ENCODE measurements at regions not wholly inside any gene's neighbourhood (a gene's known extent, or its start where the extent isn't known, plus 50 kb on each side); places are given as distances from the start of the nearest gene placed in this dataset.
"Not testable (repeated sequence)": the region's sequence is repeated elsewhere in the genome, so short reads cannot be mapped to it uniquely, and the experiment has no call there.

DNA sequence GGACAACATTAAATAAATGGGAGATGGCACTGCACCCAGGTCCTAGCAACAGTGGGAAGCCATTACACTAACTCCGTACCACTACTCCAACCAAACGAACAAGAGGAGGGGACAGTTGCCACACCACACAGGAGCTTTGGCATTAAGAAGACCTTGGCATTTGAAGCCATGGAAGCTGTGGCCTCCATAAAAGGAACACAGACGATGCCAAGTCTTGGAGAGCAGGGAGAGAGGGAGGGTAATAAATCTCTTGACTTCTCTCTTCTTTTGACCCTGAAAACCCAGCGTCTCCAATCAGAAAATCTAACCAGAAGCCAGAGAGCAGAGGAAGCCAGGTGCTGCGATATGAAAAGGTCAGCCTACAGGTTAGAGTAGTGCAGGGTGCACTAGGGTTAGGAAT is 338.8 kb upstream of the TMEM132C start:
- DNase-seq (ENCODE audit: low read depth in 2 of 2): no peak

DNA sequence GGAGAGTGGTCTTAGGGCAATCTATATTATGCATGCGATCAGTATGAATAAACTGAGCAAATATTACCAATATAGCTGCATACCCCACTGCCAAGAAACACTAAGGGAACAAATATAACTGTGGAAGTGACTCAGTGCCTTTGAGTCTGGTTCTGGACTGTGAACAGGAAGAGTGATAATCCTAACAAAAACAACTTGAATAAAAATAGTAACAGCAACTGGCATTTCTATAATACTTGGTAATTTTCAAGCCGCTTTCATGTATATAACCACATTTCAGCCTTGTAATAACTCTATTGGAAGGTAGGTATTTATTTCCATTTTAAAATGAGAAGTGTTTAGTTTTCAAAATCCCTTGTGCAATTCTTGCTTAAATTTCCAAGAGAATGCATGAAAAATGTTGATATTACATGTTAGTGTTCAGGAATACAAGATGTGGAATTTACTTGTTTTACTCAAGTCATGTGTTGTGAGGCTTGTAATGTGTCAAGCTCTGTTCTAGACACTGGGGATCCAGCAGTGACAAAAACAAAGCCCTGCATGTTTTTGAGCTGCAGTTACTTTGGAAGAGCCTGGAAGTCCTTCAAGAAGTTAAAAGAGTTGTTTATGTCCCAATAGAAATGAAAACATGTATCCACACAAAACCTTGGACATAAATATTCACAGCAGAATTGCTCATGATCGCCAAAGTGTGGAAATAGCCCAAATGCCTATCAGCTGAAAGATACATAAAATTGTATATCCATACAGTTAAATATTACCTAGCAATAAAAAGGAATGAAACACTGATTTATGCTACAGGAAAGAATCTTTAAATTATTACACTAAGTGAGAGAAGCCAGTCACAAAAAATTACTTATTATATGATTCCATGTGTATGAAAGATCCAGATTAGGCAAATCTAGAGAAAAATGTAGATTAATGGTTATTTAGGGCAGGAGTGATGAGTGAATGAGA is 338.1 kb upstream of the TMEM132C start:
- no peak for DNase-seq (ENCODE audit: low read depth in 2 of 2)

DNA sequence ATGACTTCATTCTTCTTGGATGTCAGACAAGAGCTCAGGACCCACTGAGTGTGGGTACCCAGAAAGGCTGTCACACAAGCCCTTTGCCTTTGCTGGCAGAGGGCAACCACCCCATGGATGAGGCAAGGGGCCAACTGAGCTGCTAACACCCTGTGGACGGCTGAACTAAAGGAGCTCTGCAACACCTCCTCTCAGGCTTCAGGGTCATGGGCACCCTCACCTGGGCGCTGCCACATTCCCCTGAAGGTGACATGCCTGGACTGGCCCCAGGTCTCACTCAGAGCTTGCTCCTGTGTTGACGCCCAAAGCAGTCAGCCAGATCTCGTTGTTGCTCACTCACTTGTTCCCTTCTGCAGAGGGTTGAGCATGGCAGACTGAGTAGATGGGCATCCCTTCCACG is 336.8 kb upstream of the TMEM132C start:
- DNase-seq (ENCODE audit: low read depth in 2 of 2): no peak

DNA sequence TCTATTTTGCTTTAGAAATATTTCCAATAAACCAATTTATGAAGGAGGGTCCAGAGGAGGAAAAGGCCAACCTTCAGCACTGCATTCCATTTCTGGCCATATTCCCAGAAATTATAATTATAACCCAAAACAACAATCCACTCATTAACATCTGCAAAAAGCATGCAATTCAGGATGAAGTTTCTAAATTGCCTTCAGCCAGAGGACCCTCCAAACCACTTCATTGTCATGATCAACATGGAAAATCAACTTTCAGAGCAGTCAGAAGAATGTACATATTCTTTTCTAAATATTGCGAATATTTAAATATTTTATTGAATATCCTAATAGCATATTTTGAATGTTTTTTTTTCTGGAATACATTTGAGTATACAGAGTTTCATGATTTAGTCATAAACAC is 332.6 kb upstream of the TMEM132C start:
- no peak for DNase-seq (ENCODE audit: low read depth in 2 of 2)

DNA sequence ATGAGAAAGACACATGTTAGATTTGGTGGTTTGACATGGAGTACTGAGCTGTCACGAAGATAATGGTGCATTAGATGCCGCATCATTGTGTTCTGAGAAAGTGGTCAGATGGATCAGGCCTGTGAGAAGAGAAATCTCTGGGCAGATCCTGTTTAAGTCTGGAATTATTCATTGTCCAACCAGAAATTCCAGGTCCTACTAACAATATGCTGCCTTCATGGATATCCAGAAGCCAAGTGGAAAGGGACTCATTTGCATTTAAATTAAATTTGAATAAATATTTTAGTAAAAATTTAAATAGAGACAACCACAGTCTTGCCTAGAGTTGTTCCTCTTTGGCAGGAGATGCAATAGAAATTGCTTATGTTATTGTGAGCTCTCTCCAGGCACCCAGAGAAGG is 330.5 kb upstream of the TMEM132C start:
- DNase-seq (ENCODE audit: low read depth in 2 of 2): no peak

DNA sequence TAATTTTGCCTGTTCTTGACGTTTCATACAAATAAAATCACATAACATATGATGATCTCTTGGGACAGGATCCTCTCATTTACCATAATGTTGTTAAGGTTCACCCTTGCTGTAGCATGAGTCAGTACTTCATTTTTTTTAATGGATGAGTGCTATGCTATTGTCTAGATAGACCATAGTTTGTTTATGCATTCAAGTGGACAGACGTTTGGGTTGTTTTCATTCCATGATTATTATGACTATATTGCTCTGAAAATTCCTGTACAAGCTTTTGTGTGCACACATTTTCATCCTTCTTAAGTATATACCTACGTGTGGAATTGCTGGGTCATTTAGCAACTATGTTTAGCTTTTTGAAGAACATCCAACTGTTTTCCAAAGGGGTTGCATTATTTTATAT is 325.6 kb upstream of the TMEM132C start:
- no peak for DNase-seq (ENCODE audit: low read depth in 2 of 2)

DNA sequence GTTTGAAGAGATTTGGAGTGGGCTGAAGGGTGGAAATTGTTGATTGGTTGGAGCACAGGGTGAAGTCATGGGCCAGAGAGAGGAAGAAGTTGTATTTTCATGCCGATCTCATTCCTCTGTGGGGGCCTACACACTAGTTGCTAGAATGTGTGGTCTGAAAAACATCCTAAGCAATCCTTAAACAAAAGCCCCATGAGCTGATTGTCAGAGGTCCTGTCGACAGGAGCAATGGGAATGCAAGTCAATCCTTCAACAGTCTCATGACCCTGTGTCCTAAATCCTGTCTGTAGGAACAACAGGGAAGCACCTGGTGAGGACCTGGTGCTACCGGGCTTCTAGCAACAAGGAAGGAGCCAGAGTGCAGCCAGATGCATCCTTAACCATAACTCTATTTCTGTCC is 324.0 kb upstream of the TMEM132C start:
- no peak for DNase-seq (ENCODE audit: low read depth in 2 of 2)

DNA sequence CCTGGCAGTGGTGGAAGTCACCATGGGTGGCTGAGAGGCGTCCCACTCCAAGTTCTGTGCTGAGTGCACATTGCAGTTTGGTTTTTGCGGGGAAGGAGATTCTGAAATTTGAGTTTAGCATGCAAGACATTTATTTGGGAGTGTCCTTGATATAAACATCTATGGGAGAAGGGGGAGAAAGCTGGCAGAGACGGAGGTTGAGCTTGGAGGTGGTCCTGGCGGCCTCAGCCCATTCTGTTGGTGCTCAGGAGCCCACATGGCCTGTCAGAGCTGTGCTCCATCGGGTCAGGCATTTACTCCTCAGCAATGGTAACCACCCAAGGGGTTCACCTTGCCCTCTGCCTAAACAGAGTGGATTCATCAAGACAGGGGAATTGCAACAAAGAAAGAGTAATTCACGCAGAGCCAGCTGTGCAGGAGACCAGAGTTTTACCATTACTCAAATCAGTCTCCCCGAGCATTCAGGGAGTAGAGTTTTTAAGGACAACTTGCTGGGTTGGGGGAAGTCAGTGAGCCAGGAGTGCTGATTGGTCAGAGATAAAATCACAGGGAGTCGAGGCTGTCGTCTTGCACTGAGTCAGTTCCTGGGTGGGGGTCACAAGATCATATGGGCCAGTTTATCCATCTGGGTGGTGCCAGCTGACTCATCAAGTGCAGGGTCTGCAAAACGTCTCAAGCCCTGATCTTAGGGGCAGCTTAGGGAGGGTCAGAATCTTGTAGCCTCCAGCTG is 323.3 kb upstream of the TMEM132C start:
- no peak for DNase-seq (ENCODE audit: low read depth in 2 of 2)

DNA sequence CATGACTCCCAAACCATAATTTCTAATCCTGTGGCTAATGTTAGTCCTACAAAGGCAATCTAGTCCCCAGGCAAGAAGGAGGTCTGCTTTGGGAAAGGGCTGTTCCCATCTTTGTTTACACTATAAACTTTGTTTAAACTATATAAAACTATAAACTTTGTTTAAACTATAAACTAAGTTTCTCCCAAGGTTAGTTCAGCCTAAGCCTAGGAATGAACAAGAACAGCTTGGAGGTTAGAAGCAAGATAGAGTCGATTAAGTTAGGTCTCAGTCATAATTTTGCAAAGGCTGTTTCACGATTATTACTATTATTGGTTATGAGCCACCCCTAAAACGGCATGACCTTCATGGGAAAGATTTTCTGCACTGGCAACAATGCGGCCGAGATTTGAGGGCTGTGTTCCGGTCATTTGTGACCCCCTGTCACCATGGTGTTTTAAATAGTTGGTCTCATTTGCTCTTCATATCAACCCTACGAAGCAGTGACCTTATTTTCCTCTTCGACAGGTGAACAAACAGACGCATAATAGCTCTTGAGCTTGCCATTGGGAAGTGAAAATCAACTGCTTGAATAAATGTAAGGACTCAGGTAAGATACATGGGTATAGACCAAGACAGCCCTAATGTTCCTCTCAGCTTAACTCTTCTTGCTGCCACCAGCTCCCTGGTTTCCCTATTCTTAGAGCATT is 322.6 kb upstream of the TMEM132C start:
- DNase-seq (ENCODE audit: low read depth in 2 of 2): no peak

DNA sequence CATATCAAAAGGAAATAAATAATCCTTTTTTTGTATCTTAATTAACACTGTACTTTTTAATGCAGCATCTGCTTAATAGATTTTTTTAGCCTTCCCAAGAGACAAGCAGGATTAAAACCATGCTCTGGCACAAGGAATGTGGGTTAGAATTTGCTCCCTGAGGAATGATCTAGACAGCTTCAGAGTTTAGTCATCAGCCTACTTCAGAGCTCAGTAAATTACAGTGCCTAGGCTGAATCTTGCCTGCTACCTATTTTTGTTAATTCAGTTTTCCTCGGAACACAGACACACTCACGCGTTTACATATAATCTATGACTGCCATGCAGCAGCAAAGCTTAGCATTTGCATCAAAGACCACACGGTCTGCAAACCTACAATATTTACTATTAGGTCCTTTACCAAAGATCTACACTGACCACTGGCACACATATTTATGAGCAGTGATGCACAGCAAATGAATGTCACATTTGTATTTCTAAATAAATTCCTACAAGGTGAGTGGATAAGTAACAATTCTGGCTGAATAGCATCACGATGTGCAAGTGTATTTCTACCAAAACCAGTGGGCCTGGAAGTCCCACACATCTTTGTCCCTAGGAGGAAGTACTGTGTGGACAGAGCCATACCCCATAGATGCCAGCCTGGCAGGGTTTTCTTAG is 309.8 kb upstream of the TMEM132C start:
- DNase-seq (ENCODE audit: low read depth in 2 of 2): no peak

DNA sequence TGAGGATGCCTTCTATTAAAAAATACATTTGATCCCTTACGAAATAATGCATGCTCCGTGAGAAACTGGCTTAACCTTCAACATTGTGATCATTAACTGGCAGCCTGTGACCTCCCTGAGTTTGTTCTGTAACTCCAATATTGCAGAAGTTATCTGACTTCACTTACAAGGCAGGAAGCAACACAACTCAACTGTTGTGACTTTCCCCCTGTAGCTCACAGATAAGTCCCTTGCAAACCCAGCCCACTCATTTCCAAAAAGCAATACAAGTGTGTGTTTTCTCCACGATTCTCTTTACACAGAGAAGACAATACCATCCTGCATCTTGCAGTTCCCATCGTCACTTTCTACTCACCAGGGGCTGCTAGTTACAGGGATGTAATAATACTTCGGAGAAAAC is 304.7 kb upstream of the TMEM132C start:
- DNase-seq (ENCODE audit: low read depth in 2 of 2): no peak

DNA sequence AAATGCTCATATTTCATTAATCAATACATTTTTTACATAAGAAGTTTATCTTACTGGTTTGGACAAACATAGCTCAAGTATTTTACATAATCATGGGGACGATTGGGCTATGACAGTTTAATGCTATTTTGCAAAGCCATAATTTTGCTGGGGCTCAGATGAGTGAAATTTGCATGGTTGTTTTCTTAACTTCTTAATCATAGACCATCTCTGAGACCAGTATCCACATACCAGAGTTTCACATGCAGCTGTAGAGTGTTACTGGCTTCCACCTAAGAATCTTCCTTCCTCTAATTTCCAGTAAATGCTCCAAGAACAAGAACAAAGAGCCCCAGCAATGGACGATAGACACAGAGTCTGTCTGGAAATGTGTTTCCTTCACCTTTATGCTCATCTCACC is 303.0 kb upstream of the TMEM132C start:
- DNase-seq (ENCODE audit: low read depth in 2 of 2): no peak

DNA sequence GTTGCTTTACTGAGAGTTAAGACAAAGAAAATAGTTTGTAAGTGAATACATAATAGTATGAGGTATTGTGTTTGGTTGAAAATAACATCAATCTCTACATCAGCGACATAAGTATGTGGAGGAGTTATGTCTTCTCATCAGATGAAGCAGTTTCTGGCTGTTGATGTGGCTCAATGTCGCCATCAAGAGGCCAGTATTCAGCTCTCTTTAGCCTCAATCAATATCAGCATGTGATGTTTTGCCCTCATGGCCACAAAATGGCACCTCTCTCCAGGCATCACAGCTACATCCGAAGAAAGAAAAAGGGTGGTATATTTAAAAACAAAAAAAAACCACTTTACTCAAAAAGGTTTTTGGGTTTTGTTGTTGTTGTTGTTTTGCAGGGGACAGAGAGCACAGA is 302.3 kb upstream of the TMEM132C start:
- no peak for DNase-seq (ENCODE audit: low read depth in 2 of 2)

DNA sequence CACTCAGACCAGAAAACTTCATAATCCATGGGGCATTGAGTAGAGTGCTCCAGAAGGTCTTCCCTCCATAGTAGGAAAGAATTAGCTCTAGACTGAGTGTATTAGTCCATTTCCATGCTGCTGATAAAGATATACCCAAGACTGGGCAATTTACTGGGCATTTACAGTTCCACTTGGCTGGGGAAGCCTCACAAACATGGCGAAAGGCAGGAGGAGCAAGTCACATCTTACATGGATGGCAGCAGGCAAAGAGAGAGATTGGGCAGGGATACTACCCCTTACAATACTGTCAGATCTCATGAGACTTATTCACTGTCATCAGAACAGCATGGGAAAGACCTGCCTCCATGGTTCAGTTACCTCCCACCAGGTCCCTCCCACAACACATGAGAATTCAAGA is 300.6 kb upstream of the TMEM132C start:
- DNase-seq (ENCODE audit: low read depth in 2 of 2): no peak

DNA sequence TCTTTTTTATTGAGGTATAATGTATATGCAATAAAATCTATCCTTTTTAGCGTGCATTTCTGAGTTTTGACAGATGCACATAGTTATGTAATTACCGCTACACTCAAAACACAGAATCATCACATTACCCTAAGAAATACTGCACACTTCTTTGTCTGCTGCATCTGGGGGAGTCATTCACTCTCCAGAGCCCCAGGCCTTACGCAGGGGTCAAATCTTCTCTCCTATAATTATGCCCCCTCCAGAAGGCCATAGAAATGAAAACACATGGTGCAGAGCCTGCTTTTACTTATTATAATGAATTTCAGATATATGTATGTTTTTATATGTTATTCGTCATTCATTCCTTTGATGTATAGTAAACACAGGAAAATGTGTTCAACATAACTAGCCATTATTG is 296.5 kb upstream of the TMEM132C start:
- no peak for DNase-seq (ENCODE audit: low read depth in 2 of 2)

DNA sequence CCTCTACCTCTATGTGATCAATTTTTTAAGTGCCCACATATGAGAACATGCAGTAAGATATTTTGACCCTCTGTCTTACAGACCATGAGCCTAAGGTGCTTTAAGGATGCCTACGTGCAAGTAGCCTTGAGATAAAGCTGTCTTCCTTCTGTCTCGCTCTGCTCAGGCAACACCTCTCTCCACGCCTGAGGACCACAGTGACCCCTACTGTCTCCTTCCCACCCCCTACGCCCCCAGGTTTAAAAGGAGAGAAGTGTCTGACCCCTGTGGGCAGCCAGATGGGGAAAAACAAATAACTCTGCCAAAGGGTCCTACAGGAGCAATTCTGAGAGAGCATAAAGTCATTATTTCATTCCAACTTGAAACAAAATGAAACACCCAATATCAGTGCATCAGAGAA is 286.4 kb upstream of the TMEM132C start:
- no peak for DNase-seq (ENCODE audit: low read depth in 2 of 2)

DNA sequence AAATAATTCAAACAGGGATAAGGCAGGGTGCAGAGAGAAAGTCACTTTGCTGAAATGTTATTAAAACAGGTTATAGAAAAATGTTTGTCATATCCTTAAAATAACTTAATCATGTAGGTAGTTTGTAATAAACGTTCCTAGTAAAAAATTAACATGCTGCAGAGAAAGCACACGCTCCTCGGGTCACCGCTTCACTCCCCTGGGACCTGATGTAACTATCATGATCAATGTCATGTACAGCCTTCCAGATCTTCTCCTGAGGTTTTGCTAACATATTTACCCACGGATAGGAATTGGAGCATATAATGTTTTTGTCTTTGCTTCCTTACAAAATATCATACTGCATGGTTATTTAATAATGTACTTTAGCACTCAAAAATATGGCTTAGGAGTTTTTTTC is 285.1 kb upstream of the TMEM132C start:
- no peak for DNase-seq (ENCODE audit: low read depth in 2 of 2)

DNA sequence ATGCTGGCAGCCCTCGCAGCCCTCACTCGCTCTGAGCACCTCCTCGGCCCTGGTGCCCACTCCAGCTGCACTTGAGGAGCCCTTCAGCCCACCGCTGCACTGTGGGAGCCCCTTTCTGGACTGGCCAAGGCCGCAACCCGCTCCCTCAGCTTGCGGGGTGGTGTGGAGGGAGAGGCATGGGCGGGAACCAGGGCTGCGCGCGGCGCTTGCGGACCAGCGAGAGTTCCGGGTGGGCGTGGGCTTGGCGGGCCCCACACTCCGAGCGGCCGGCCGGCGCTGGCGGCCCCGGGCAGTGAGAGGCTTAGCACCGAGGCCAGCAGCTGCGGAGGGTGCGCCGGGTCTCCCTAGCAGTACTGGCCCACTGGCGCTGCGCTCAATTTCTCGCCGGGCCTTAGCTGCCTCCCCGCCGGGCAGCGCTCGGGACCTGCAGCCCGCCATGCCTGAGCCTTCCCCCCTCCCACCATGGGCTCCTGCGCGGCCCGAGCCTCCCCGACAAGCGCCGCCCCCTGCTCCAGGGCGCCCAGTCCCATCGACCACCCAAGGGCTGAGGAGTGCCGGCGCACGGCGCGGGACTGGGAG is 283.7 kb upstream of the TMEM132C start:
- not testable (repeated sequence) for DNase-seq (ENCODE audit: low read depth in 2 of 2)

DNA sequence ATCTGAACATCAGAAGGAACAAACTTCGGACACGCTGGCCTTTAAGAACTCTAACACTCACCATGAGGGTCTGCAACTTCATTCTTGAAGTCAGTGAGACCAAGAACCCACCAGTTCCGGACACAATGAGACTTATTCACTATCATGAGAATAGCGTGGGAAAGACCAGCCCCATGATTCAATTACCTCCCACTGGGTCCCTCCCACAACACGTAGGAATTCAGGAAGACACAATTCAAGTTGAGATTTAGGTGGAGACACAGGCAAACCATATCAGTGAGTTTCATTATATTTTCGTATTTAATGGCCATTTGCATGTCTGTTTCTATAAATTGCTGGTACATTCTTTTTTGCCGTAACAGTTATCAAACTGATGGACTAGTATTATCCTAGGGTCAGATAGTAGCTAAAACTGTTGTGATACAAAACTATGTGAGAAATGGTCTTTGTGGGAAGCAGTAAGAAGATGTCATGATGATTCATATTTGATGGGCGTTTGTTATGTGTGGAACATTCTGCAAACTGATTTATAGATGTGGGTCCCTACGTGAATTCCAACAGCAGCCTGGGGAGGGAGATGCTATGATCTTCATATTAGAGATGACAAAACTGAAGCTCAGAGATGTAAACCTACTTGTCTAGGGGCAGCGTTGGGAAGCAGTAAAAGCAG is 282.4 kb upstream of the TMEM132C start:
- DNase-seq (ENCODE audit: low read depth in 2 of 2): no peak

DNA sequence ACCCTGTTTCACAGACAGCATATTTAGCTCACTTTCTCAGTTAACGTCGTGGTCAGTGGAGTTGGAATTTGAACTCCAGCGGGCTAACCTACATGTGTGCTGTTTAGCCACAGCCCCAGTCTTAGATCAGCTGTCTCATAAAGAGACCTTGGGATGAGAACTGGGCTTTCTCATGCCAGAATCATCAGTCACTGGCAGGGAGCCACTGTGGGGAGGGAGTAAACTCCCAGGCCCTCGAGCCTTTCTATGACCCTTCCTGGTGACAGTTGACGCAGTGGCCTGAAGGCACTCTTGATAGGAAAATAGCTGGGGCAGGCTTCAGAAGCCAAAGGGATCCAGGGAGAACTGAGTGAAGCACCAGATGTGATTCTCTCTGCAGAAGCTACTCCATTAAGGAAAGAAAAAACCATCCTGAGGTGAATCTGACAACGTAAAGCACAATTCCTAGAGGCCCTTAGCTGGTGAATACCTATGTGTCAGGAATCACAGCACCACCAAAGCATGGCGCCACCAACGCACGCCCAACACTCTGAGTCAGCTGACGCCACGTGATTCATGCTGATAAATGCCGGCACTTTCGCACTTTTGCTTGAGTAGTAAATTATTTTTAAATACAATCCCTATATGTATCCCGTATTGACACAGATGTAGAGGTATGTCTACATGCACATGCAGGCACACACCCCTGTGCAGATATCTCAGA is 279.6 kb upstream of the TMEM132C start:
- DNase-seq (ENCODE audit: low read depth in 2 of 2): no peak
